22Rv1 (cell line): ENCODE measurements at regions not wholly inside any gene's neighbourhood (a gene's known extent, or its start where the extent isn't known, plus 50 kb on each side); places are given as distances from the start of the nearest gene placed in this dataset.

Experiments
- H3K27ac ChIP-seq: fragments of 450-650 bp; 2 replicates; pipeline ENCODE4 v1.5.1; 2017
- CTCF ChIP-seq: fragments of 450-650 bp; IDR thresholded peaks from 2 replicates; pipeline ENCODE4 v1.5.1; 2017; ENCODE audit warnings: mild to moderate bottlenecking
- ZFX ChIP-seq: fragments of 450-650 bp; IDR thresholded peaks from 2 replicates; pipeline ENCODE4 v1.6.1; 2017; ENCODE audit warnings: antibody characterized with exemption, borderline replicate concordance

DNA sequence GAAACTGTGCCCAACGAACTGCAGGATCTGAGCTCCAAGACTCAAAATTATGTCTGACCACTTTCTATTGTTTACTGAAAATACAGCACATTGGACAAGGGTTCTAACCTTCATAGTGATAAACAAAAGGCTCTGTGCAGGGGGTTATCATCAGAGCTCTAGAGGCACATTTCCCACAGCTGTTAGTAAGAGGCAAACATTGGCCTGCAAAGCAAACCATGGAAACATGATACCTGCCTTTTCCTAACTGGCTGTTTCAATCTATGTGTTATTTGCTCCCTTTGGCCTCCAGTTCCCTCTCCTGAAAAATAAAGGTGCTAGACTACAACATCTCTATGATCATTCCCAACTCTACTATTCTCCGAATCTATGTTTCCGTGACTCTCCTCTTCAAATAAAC lies 159.7 kb upstream of the ARHGEF26 start:
- no peak overlapping the region for H3K27ac ChIP-seq
- TF ChIP-seq CTCF, result no peak
- TF ChIP-seq ZFX, result no peak

- no peak overlapping the region for H3K27ac ChIP-seq
- TF ChIP-seq ZFX, result no peak
- no peak for TF ChIP-seq CTCF
These were observed 158.2 kb upstream of the ARHGEF26 start for GRCh38 chr3:153963012-153963411.

DNA sequence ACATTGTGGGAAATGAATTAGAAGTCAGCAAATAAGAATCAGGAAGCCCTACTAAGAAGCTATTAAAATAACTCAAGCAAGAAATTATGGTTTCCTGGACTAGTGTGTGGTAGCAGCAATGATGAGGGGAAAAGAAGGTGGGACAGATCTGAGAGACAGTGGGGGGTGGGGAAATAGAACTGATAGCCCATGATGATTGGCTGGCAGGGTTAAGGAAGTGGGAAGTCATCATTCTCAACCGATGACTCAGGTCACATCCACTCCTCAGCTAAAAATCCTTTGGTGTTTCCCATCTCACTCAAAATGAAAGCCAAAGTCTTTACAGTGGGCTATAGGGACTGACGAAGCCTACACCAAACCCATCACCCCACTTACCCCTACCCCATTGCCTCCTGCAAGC lies 153.9 kb upstream of the ARHGEF26 start:
- H3K27ac ChIP-seq, result no peak overlapping the region
- TF ChIP-seq ZFX (no peak), CTCF (no peak)

- no peak for TF ChIP-seq CTCF
- TF ChIP-seq ZFX, result no peak
- H3K27ac ChIP-seq, result no peak overlapping the region
These were observed 151.1 kb upstream of the ARHGEF26 start for GRCh38 chr3:153970047-153970446.

- TF ChIP-seq CTCF (peak; percentile 75), ZFX (no peak)
- no peak overlapping the region for H3K27ac ChIP-seq
These were observed 150.3 kb upstream of the ARHGEF26 start for GRCh38 chr3:153970741-153971347.

DNA sequence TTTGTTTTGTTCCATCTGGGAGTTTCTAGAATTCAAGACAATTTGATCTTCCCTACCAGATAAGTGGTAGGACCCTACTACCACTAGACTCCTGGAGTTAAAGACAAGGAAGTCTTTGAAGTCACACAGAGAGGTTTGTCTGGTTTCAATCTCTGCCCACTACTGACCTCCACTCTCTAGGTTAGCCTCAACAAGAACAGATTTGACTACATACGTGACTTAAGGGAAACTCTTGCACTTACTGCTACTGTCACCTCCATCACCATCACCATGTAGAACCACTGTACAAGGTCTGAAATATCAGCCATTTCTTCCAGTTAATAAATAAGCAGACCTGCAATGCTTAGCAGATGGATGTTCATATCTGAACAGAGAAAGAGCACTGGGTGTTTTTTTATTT lies 148.3 kb upstream of the ARHGEF26 start:
- H3K27ac ChIP-seq, result no peak overlapping the region
- no peak for TF ChIP-seq ZFX
- no peak for TF ChIP-seq CTCF

DNA sequence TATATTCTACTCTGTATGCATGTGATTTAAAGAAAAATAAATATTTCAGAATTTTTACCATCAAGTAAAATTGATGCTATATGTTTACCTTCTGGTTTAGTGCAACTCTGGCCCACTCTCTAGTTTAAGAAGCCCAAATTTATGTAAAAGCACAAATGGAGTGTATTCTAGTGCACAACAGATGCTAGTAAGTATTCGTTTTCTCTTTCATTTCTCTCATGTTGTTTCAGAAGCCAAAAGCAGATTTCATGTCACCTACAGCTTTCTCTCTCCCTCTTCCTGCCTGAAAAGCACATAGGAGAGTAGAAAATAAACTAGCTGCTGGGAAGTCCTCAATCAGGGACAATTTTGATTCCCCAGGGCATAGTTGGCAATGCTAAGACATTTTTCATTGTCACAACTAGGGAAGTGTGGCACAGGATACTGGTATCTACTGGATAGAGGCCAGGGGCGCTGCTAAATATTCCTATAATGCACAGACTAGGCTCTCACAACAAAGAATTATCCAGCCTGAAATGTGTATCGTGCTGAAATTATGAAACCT lies 147.4 kb upstream of the ARHGEF26 start:
- no peak overlapping the region for H3K27ac ChIP-seq
- no peak for TF ChIP-seq CTCF
- TF ChIP-seq ZFX, result no peak
